ENCODE measurements at regions not wholly inside any gene's neighbourhood (a gene's known extent, or its start where the extent isn't known, plus 50 kb on each side); places are given as distances from the start of the nearest gene placed in this dataset.

DNA sequence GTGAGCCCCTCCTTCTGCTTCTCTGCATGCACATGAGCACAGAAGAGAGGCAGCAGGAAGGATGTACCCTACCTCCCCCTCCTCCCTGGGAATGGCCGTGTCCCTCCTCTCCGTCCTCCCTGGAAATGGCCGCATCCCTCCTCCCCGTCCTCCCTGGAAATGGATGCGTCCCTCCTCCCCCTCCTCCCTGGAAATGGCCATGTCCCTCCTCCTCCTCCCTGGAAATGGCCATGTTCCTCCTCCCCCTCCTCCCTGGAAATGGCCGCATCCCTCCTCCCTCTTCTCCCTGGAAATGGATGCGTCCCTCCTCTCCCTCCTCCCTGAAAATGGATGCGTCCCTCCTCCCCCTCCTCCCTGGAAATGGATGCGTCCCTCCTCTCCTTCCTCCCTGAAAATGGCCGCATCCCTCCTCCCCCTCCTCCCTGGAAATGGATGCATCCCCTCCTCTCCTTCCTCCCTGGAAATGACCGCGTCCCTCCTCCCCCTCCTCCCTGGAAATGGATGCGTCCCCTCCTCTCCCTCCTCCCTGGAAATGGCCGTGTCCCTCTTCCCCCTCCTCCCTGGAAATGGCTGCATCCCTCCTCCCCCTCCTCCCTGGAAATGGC is 428.6 kb downstream of the AACS start:
- WGBS (ENCODE audit: extremely low coverage, insufficient read length, low lambda C conversion rate): no CpG with 5 or more reads among the region's 14 CpGs
- Histone ChIP-seq H2BK12ac (ENCODE audit: insufficient read length, low read depth, low read length) (no peak overlapping the region), H3K23ac (ENCODE audit: insufficient read length, low read depth, low read length) (no peak overlapping the region), H3K79me1 (ENCODE audit: insufficient read depth, low read depth, low read length, poor library complexity, severe bottlenecking) (no peaks in the 10 kb centered on the region), H2BK15ac (ENCODE audit: low read depth, low read length) (no peak overlapping the region), H4K5ac (ENCODE audit: insufficient read length, low read depth, low read length) (no peak overlapping the region), H2AFZ (ENCODE audit: low read length) (no peak overlapping the region), H2BK20ac (ENCODE audit: low read depth, low read length, poor library complexity, severe bottlenecking) (no peak overlapping the region), H2BK120ac (ENCODE audit: low read depth, low read length, poor library complexity, severe bottlenecking) (no peak overlapping the region), H3K56ac (ENCODE audit: insufficient read length, low read depth, low read length) (no peak overlapping the region), H3K79me2 (ENCODE audit: insufficient read depth, low read length) (no peaks in the 10 kb centered on the region), H3K4me1 (ENCODE audit: insufficient read depth, low read length) (no peaks in the 10 kb centered on the region), H3K4me2 (ENCODE audit: insufficient read depth, insufficient read length, low read length) (no peak overlapping the region), H3K23me2 (ENCODE audit: insufficient read length, low read depth, low read length, poor library complexity, severe bottlenecking) (no peaks in the 10 kb centered on the region), H2BK5ac (ENCODE audit: insufficient read length, low read length) (no peak overlapping the region), H3K18ac (ENCODE audit: insufficient read length, low read depth, low read length) (no peak overlapping the region), H3K4ac (ENCODE audit: low read depth, low read length) (no peak overlapping the region), H4K20me1 (ENCODE audit: control insufficient read depth, insufficient read depth, insufficient read length) (no peaks in the 10 kb centered on the region), H4K8ac (replicated peaks; ENCODE audit: insufficient read length, low read depth, low read length) (no peak overlapping the region), H3K9ac (ENCODE audit: extremely low read depth, insufficient read length, low read length) (no peak overlapping the region), H3K27me3 (ENCODE audit: insufficient read depth, low read length) (no peaks in the 10 kb centered on the region), H4K91ac (ENCODE audit: insufficient read length, low read depth, low read length) (no peak overlapping the region), H3K27ac (ENCODE audit: insufficient read length, low read depth, low read length) (no peak overlapping the region), H2AK5ac (ENCODE audit: insufficient read length, low read length) (no peak overlapping the region), H3T11ph (ENCODE audit: low read length) (no peak overlapping the region), H3K14ac (ENCODE audit: insufficient read depth, low read length) (no peak overlapping the region), H3K9me3 (ENCODE audit: control insufficient read depth, low read depth, low read length) (no peaks in the 10 kb centered on the region)
- peaks cover 0 to 4% of the 10 kb centered on the region in 2 experiments; a peak in 3 of 5 replicates for H3K9me3 Mint-ChIP-seq
- no peak for TF ChIP-seq CTCF (conservative IDR thresholded peaks at IDR 0.05)
- H3K36me3 Mint-ChIP-seq (ENCODE audit: insufficient read depth in 1 of 3, low read depth in 3 of 3): peaks cover 0 to 3% (median 0%) of the 10 kb centered on the region in 3 experiments; a peak in 4 of 7 replicates
- H3K27me3 Mint-ChIP-seq (ENCODE audit: low read depth): no peaks in the 10 kb centered on the region
- no peak for DNase-seq
- no peak overlapping the region for H3K4me3 Mint-ChIP-seq
- H3K27ac Mint-ChIP-seq: no peak overlapping the region
- H3K4me1 Mint-ChIP-seq: peaks cover 7 to 13% of the 10 kb centered on the region in 2 experiments

Measured in H9 (cell line).